Neural progenitor cell (in vitro differentiated cells): ENCODE measurements at regions not wholly inside any gene's neighbourhood (a gene's known extent, or its start where the extent isn't known, plus 50 kb on each side); places are given as distances from the start of the nearest gene placed in this dataset.

Experiments
- CTCF ChIP-seq: fragments of 200-600 bp; sonication (generic); IDR thresholded peaks from 2 replicates; pipeline ENCODE4 v1.5.1; 2017; ENCODE audit warnings: antibody characterized with exemption, mild to moderate bottlenecking
- EZH2 ChIP-seq: fragments of 200-600 bp; sonication (generic); IDR thresholded peaks from 2 replicates; pipeline ENCODE4 v1.6.1; 2017; ENCODE audit warnings: antibody characterized with exemption, mild to moderate bottlenecking, moderate library complexity

- no peak for TF ChIP-seq CTCF
- no peak for TF ChIP-seq EZH2
Measured at GRCh38 chr20:19826179-19826914, 68.3 kb downstream of the RIN2 start.
